GM12873 (cell line): ENCODE measurements at regions not wholly inside any gene's neighbourhood (a gene's known extent, or its start where the extent isn't known, plus 50 kb on each side); places are given as distances from the start of the nearest gene placed in this dataset.

Experiments
- CTCF ChIP-seq: IDR thresholded peaks from 2 replicates; pipeline ENCODE4 v1.5.1; 2012; ENCODE audit warnings: low read depth, mild to moderate bottlenecking, moderate library complexity, low read length, control low read depth; ENCODE audit not compliant: insufficient read depth; ENCODE audit errors: missing control alignments

- TF ChIP-seq CTCF = no peak
These were observed 50.6 kb upstream of the TMEM170B start for GRCh38 chr6:11486959-11487358.

DNA sequence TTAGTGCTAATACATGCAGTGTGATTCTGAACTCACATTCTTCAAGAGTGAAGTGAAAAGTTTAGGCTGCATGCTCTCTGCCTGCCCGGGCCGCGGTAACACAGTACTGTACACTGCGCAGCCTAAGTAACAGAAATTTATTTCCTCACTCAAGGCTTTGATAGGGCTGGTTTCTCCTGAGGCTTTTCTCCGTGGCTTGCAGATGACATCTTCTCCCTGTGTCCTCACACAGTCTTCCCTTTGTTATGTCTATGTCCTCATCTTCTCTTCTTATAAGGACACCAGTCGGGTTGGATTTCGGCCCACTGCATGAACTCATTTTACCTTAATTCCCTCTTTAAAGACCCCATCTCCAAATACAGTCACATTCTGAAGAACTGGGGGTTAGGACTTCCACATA lies 51.1 kb upstream of the TMEM170B start:
- no peak for TF ChIP-seq CTCF

DNA sequence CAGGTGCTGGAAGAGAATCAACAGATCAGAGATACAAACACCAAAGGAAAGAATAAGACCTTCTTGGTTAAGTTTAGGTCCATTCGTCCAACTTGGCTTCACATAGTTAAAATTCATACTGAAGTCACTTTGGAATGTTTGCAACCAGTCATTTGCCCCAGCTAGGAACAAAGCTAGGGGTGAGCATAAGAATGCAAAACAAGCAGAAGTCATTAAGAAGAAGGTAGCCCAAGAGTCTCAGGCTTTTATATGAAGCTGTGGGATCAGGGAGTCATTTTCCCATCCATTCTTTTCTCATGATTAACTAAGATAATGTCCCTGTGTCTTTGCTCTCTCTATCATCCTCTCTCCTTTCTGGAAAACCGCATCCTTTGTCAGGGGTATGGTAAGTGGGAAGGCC lies 51.5 kb upstream of the TMEM170B start:
- TF ChIP-seq CTCF = no peak

GRCh38 chr6:11485271-11485670 lies 52.3 kb upstream of the TMEM170B start:
- TF ChIP-seq CTCF = no peak

DNA sequence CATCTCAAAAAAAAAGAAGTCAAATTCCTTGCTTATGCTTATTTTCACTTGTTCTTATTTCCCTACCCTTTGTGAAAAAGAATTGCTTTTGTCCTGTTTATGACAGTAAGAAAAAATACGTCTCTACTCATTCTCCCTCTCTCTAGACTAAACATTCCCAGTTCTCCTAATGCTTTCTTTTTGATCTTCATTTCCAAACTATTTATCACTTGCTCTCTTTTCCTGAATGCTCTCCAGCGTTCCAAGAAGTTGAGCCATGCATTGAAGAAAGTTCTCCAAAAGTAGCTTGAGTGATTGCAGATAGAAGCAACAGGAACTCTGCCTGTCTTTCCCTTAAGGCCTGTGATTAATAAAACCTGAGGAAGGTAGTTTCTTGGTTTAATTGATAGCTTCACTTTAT lies 53.1 kb upstream of the TMEM170B start:
- TF ChIP-seq CTCF = no peak

DNA sequence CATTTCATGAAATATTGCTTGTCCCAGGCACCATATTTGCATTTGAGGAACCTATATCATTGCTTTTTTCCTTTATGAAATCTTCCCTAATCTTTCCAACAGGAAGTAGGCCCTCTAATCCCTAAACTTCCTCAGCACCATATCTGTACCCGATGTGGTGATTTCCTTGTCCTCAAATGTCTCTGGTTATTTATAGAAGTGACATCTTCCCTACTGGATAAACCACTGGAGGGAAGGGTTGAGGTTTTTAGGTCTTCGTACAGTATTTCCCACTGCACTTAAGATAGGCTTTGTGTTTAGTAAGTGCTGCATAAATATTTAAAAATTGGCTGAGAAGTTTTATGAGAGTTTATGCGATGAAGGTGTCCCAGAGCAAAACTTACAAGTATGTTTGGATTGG lies 54.9 kb upstream of the TMEM170B start:
- no peak for TF ChIP-seq CTCF

GRCh38 chr6:11480541-11480940 lies 57.0 kb upstream of the TMEM170B start:
- no peak for TF ChIP-seq CTCF

DNA sequence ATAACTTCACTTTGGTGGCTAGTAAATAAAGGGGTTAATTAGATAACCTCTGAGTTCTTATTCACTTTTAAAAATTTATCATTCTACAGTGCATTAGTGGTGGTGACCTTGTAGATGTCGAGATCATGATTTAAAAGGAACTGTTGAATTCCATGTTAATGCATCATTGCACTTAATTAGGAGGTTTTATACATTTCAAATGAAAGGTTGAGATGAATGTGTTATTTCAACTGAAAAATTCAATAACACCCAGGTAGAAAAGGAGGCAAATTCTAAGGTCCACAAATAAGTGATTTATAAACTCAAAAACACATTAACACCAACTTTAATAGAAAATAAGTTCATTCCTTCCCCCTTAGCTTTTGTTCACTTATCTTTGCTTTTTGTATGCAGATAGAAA lies 58.3 kb upstream of the TMEM170B start:
- TF ChIP-seq CTCF = no peak
